GM21515 (cell line): ENCODE measurements at regions not wholly inside any gene's neighbourhood (a gene's known extent, or its start where the extent isn't known, plus 50 kb on each side); places are given as distances from the start of the nearest gene placed in this dataset.
"Not testable (repeated sequence)": the region's sequence is repeated elsewhere in the genome, so short reads cannot be mapped to it uniquely, and the experiment has no call there.

Source experiments
- ATAC-seq: cut with Tn5 transposase; IDR thresholded peaks from one replicate; pipeline ENCODE4 v1.9.1; 2021; ENCODE audit not compliant: unreplicated experiment

DNA sequence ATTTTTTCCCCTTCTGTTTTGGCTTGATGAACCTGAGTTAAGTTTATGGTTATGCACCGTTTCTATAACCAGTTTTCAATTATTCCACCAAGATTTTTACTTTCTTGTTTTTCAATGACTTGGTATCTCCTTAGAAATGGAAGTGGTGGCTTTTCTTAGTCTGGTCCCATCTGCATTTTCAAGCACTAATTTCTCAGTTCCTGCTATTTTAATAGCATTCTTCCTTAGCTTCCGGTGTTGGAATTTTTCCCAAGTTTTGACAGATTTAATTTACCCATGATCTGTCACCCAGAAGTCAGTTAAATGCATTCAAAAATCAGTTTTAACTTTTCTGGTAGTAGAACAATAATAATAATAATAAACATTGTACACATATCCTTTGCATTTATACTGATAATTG is 184.6 kb upstream of the OLFM3 start:
- ATAC-seq, result no peak

DNA sequence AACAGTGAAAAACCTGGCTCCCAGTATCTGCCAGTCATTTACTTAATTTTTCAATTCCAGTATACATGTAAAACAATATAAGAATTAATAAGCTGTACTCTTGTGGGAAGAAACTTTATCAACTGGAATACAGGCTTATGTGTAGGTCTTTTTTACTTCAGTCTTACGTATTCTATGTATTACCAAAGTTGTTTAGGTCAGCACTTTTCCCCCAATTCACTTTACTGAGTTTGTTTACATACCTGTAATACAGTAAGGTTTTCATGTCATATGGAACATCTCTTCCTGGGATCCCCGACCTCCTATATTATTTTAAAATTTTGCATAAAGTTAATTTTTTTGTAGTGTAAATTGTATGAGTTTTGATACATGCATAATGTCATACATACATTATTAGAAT is 181.8 kb upstream of the OLFM3 start:
- no peak for ATAC-seq

- ATAC-seq, result peak; percentile 84
These were observed 177.6 kb upstream of the OLFM3 start for GRCh38 chr1:102174259-102174863.

GRCh38 chr1:102172200-102172599 is 175.5 kb upstream of the OLFM3 start:
- no peak for ATAC-seq

DNA sequence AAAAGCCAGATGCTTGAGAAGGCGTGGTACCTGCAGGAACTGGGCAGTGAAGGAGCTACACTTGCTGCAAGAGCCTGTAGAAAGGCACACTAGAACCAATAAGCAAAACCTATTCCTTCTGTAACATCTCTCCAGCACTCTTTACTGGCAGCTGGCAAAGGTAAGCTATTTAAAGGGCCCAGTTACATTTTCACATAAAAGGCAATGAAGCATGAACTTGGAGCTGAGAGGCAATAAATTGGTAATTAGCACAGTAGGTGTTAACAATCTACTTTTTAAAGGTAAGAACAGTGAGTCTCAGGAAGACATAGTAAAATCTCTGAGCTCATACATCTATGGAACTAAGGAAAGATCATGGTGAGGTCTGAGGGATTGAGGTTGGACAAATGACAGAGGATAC is 167.1 kb upstream of the OLFM3 start:
- no peak for ATAC-seq

- ATAC-seq, result no peak
These were observed 154.5 kb upstream of the OLFM3 start for GRCh38 chr1:102151242-102151641.

DNA sequence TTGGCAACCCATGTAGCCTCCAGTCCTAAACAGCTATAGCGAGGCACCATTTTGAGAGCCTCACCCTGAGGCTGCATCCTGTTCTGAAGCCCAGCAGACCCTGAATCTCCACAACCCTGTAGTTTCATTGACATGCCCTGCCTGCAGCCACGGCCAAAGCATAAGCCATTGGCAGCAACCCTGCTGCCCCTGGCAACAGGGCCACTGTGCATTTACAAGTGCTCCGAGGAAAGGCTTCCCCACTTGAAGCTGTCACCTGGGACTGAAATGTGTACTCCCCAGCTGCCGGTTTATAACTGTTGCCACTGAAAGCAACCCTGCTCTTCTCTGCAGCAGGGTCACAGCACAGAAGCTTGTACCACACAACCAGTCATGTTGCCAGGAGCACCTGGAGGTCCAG is 124.2 kb upstream of the OLFM3 start:
- ATAC-seq, result no peak

DNA sequence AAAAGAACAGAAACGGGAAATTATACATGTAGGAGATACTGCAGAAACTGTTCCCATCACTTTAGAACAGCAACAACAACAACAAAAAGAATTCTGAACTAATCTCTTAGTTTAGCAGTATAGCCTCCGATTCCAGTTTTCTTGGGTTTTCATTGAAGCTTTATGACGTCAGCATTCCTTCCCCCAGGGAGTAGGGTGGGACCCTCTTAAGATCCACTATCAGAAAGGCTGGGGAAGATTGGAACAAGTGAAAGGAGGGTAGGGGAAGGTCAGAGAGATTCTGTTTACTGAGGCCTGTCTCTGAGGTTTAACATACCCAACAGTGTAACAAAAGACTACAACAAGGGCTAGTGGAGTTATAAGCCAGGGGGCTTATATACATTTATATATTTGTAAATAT is 121.4 kb upstream of the OLFM3 start:
- ATAC-seq, result no peak

GRCh38 chr1:102110586-102110985 is 113.9 kb upstream of the OLFM3 start:
- ATAC-seq, result no peak

DNA sequence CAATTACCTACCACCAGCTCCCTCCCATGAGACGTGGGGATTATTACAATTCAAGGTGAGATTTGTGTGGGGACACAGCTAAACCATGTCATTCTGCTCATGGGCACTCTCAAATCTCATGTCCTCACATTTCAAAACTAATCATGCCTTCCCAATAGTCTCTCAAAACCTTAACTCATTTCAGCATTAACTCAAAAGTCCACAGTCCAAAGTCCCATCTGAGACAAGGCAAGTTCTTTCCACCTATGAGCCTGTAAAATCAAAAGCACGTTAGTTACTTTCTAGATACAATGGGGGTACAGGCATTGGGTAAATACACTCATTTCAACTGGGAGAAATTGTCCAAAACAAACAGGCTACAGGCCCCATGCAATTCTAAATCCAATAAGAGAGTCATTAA is 112.8 kb upstream of the OLFM3 start:
- ATAC-seq, result not testable (repeated sequence)

- ATAC-seq, result no peak
These were observed 110.7 kb upstream of the OLFM3 start for GRCh38 chr1:102107441-102107840.

GRCh38 chr1:102105931-102106550 is 109.3 kb upstream of the OLFM3 start:
- no peak for ATAC-seq

DNA sequence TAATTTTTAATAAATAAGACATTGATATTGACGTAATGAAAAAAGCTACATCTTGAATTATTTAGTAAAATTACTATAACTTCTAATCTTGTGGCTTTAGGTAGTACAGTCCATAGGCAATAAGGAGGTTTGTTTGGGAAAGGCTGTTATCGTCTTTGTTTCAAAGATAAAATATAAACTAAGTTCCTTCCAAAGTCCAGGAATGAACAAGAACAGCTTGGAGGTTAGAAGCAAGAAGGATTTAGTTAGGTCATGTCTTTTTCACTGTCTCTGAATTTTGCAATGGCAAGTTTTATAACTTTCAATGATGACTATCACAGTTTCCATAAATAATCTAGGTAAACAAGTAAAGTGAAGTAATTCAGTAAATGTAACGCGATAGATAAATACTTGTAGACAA is 106.9 kb upstream of the OLFM3 start:
- ATAC-seq, result no peak

- ATAC-seq, result no peak
These were observed 105.6 kb upstream of the OLFM3 start for GRCh38 chr1:102102276-102102780.

DNA sequence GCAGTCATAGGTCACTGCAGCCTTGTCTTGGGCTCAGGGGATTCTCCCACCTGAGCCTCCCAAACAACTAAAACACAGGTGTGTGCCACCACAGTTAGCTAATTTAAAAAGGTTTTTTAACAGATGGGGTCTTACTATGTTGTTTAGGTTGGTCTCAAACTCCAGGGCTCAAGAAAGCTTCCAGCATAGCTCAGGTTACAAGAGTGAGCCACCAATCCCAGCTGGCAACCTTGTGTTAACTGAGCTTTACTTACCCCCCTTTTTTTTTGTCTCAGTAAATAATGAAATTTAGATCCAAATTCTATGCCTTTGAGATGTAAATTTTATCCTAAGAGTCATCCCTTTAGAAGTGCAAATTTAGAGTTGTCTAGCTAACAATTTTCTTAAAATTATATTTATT is 103.9 kb upstream of the OLFM3 start:
- no peak for ATAC-seq

GRCh38 chr1:102099916-102100315 is 103.2 kb upstream of the OLFM3 start:
- ATAC-seq, result no peak

DNA sequence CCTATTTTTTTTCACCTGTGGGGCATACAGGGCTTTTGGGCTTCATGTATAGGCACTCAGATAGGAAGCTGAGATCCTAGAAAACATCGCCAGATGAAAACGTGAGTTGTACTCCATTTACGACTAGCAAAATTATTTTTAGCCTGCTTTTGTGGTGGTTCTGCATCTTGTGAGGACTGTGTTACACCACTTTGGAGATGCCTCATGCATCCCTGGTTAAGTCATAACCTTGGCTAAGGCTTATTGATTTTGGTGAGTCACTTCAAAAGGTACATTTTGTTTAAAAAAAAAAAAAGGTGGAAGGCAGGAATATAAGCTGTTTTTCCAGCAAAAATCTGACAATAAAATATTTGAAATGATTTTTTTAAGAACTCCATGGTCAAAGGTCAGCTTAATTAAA is 101.8 kb upstream of the OLFM3 start:
- no peak for ATAC-seq

DNA sequence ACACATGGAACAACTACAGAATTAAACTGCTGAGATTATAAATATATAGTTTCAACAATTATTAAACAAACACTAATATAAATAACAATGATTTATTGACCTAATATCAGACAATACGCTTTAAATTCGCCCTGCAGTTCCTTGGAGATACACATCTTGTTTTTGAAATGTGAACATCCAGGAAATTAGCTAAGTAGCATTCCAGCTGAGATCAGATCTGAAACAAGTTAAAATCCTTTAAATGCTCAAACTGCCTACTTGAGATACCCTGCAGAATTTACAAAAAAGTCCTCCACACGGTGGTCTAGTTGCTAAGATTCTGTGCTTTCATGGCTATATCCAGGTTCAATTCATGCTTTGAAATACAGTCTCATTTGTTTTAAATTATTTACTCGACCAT is 101.4 kb upstream of the OLFM3 start:
- ATAC-seq, result no peak

DNA sequence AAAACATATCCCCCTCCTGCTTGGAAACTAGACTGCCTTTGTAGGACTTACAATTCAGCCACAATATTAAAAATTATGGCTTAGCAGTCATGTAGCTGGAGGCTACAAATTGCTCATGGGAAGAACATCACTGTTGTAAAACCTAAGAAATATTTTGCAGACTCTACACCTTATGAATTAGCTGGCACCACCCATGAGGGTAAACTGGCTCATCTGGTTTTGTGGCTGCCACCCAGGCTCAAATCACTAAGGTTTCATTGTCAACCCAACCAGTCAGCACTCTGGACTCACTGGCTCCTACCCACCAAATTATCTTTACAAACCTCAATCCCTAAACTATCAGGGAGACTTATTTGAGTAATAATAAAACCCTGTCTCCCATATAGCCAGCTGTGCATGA is 100.7 kb upstream of the OLFM3 start:
- ATAC-seq, result no peak

DNA sequence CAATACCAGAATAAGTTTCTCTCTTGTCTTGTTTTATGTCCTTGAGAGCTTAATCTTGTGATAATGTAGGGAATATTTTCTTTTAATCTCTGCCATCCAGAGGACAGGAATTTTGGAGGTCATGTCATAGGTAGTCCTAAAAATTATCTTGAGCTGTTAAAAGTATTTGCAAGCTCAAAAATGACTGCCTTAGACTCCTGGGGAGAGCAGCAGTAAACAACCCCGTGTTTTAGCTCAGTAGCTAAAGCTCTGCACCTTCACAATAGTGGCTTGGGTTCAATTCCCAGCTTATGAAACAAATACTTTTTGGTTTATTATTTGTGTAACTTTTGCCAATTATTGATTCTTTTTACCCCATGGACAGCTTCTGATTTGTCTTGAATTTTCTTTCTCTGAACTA is 99.4 kb upstream of the OLFM3 start:
- no peak for ATAC-seq

- ATAC-seq, result no peak
These were observed 93.1 kb upstream of the OLFM3 start for GRCh38 chr1:102089791-102090190.

DNA sequence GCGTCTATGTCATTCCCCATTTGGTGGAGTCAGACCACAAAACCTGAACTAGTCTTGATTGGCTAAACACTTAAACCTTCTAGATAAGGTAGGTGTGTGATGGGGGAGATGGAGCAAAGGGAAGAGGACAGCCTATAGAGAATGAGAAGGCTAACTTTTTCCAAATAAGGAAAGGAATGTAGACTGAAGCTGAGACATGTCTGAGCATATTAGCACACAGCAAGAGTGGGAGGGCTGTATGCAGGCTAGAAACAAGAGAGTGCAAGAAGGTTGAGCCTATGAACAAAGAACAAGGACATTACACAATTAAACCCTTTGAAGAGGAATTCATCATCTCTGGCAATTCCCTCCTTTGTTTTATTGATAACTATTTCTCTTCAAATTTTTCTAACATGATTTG is 89.2 kb upstream of the OLFM3 start:
- ATAC-seq, result no peak
